ENCODE measurements at regions not wholly inside any gene's neighbourhood (a gene's known extent, or its start where the extent isn't known, plus 50 kb on each side); places are given as distances from the start of the nearest gene placed in this dataset.

GRCh38 chr5:98470747-98471146 lies 302.7 kb upstream of the RGMB start:
- no peak for DNase-seq

DNA sequence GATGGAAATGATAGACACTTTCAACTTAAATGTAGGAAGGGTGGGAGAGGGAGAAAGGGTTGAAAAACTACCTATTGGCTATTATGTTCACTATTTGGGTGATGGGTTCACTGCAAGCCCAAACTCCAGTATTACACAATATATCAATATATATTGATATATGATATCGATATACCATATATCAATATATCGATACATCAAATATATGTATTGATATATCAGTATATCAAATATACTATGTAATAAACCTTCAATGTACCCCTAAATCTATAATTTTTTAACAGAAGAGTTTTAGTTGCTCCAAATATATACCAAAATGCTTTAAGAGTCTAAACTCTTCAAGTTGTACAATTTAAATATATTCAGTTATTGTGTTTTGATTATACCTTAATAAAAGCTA lies 302.0 kb upstream of the RGMB start:
- no peak for DNase-seq

GRCh38 chr5:98474216-98474615 lies 299.2 kb upstream of the RGMB start:
- no peak for DNase-seq

- DNase-seq: no peak
Measured at GRCh38 chr5:98474782-98475181, 298.7 kb upstream of the RGMB start.

DNA sequence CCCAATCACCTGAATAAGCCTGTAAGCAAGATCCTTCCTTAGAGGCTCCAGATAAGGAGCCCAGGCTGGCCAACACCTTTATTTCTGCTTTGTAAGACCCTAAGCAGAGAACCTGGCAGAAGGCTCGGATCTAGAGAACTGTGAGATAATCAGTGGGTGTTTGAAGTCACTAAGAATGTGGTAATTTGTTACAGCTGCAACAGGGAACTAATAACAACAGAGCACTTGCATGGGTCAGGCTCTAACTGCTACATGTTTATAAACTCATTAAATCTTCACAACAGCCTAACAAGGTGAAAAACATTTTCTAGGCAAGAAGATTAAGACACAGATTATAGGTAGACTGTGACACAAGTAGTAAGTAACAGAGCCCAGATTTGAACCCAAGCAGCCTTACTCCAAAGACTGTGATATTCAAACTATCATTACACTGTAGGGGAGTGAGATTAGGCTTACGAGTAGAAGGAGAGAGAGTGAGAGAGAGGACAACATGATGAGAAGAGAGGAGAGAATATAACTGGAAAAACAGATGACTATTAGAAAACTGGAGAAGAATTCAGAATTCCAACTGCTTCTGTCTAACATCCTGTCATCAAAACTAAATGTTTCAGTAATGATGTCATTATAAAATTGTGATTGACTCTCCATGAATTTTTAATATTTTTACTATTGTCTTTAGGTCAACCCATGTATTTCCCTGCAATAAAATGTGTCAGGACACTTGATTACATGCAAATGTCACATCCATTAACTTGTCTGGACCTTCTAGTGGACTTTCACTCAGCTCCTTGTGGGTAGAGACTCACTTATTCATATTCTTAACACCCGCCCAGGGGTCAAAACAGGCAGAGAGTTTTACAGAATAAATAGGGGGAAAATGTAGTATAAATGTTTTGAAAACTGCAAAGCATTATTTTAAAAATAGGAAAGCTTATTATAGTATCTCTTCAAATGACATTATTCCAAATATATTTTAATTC lies 290.9 kb upstream of the RGMB start:
- DNase-seq: no peak

- DNase-seq: no peak
Measured at GRCh38 chr5:98483301-98483685, 290.2 kb upstream of the RGMB start.

DNA sequence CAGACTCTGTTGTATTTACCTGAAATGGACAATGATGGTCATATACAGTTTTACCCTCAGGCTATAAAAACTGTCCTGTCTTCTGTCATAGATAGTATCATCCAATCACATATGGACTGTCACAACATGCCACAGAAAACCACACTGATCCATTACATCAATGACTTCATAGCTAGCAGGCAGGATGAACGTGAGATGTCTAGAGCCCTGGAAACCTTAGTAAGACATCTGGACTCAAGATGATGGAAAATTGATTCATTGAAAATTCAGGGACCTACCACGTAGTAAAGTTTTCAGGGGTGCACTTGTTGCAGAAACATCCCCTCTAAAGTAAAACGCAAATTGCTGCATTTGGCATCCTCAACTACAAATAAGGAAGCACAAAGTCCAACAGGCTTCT lies 284.4 kb upstream of the RGMB start:
- DNase-seq: no peak

GRCh38 chr5:98490348-98490747 lies 283.1 kb upstream of the RGMB start:
- no peak for DNase-seq

GRCh38 chr5:98492258-98492657 lies 281.2 kb upstream of the RGMB start:
- DNase-seq: no peak

DNA sequence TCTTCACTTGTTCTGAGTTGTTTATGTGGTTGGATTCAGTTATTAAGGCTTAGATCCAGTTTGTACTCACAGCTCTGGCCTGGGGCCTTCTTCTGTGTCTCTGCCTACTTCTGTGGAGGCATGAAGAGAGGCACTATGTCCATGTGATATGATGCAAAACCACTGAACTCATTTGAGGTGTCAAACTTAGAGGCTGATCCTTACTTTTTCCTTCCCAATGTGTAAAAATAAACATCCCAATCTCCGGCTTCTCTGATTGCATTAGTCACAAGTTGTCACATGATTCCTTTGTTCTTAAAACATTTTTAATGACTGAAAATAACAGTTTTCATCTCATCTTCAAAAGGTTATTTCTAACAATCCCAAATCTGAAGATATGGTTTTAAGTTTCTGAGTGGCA lies 276.0 kb upstream of the RGMB start:
- no peak for DNase-seq

DNA sequence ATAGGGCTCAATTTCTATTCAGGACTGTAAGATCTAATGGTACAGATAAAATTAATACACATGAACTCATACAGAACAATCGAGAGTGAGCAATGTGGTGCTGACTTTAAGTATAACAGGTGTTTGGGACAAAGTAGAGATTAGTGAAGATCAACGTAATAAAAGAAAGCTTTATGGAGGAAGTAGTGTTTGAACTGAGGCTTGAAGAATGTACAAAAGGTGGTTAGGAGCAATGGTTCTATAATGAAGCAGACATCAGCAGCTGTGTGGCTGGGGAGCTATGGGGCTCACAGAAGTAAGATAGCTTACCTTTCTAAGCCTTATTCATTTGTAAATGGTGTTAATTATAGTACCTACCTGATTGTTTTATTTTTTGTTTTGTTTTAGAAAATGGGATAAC lies 275.4 kb upstream of the RGMB start:
- DNase-seq: no peak

- DNase-seq: no peak
Measured at GRCh38 chr5:98499892-98500291, 273.6 kb upstream of the RGMB start.

DNA sequence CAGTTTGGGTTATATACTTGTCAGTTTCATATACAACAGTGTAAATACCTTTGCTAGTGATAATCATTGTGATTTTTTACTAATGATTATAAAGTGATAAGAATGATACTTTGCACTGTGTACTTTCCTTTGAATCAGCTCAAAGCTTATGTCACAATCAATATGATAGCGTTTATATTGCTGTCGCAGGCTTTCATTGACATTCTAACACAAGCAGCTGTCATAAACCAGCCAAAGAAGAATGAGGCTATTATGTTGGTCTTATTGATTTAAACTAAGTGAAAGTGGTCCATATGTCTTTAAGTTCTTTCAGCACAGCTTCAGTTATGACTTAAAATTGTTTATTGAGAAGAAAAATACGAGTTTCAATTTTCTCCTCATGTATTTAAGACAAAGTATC lies 272.7 kb upstream of the RGMB start:
- DNase-seq: no peak

- no peak for DNase-seq
Measured at GRCh38 chr5:98503616-98504015, 269.8 kb upstream of the RGMB start.

DNA sequence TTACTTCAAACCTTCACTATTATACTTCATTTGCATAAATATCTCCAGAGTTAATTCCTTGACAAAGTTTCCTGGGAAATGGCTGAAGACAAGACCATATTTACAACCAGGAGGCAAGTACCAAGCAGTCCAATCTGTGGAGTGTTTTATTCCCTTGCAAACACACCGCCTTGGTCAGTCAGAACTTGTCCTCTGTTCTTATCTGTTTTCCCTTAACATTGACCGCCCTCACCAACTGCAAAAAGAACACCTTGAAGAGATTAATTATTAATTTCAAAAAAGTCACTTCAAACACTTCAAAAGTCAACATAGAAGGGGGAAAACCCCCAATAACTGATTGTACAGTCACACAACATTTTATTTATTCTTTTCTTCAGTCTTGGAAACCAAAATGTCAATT lies 269.0 kb upstream of the RGMB start:
- no peak for DNase-seq

DNA sequence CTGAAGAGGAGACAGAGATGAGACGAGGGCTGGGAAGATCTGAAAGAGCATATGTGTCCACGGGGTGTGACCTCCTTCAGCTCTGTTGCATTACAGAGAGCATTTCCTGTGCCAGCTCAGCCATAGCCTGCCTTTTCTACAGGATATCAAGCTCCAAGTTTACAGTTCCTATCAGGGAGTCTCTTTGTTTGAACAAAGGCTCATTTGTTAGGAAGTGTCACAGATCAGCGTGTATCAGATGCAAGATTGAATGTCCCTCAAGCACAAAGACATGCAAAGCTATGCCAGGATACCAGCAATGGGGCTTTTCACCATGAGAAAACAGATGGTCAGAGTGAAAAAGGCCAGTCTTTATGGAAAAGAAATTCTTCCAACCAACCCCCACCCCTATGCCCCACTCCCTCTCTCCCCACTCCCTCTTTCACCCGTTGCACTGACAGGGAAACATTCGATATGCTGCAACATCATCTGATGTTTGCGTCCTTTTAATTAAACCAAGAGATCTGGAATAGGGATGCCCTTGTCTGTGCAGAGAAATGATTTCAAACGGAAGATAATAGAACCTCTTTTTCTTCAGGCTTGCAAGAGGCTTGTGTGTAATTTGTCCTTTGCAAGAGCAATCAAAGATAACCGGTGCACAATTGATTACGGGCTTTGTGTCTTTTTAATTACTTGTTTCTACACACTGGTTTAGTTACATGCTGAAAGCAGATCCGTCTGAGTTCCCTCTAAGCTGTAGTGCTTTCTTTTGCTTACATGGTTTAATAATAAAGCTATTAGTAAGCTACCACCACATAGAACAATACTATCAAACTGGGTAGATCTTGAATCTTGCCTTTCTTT lies 263.1 kb upstream of the RGMB start:
- DNase-seq: no peak

GRCh38 chr5:98513380-98513779 lies 260.1 kb upstream of the RGMB start:
- DNase-seq: no peak

DNA sequence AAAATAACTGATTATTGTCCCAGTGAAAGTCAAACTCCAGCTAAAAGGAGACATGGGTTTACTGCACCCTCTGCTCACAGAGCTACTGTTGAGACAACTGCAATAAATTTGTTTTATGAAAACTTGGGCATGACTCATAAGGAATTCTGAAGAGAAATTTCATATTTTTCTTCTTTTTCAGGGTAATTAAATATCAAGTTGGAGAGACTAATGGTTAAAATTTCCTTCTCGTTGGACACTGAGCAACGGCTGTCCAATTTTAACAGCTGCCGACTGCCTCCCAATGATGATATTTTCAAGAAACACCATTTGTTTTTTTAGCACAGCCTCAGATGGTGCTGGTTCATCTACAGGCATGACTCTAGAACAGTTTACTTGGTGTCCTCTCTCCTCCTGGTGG lies 259.2 kb upstream of the RGMB start:
- no peak for DNase-seq

DNA sequence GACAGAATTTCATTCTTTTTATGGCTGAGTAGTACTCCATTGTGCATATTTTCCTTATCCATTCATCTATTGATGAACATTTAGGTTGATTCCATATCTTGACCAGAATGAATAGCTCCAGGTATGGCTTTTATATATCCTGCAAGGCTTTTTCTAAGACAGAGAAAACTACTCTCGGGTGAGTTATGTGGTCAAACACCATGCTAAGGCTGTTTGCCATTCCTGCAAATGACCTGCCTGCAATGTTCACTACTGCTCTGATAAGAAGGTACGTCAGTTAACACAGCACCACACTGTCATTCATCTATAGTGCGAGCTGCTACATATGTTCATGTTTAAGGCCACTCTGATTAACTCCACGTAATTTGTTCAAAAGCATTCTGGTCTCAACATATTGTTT lies 256.8 kb upstream of the RGMB start:
- no peak for DNase-seq

DNA sequence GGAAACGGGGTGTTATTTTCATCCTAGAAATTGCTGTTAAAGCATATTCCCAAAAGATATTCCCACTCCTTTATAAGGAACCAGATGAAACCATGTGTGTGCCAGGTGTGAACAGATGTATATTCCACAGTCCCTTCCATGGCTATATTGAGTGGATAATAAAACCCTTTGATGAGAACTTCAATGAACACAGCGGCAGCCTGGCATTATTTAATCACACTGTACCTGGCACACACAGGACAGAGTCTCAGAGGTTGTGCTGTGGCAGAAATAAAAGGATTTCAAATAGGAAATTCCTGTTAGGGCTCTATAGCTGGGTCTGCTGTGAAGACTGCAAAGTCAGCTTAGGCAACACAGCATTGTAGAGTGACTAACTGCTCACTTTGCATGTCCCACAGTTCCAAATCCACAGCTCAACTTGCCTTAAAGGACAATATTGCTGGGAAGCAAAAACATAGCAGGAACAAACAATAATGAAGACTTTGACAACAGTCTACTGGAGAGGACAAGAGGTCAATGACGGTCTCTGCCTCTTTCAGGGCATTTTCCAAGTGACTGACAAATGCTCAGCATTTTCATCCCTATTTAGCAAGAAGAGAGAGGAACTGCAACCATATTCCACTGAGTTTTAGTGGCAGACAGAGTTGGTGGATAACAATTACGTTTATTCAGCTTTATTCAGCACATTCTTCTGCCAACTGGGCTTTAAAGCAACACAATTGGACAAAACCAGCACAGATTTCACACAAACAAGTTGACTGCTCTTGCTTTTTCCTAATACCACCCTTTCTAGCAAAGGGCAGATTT lies 255.7 kb upstream of the RGMB start:
- DNase-seq: no peak

DNA sequence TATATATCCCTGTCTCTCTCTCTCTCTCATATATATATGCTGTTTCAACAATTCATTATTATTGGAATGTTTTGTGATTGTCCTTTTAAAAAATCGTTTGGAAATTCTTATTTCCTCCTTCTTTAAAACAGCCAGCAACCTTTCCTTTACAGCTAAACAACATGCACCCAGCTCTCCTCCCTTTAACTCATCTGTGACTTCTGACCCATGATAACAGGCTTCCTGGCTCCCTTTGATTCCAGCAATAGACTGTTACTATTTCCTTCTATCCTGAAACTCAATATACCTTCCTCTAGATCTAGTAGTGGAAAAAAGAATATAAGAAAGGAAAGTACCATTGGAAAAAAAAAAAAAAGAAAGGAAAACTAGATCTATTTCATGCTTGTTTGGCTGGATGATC lies 254.7 kb upstream of the RGMB start:
- DNase-seq: no peak

- DNase-seq: no peak
Measured at GRCh38 chr5:98519571-98519970, 253.9 kb upstream of the RGMB start.

DNA sequence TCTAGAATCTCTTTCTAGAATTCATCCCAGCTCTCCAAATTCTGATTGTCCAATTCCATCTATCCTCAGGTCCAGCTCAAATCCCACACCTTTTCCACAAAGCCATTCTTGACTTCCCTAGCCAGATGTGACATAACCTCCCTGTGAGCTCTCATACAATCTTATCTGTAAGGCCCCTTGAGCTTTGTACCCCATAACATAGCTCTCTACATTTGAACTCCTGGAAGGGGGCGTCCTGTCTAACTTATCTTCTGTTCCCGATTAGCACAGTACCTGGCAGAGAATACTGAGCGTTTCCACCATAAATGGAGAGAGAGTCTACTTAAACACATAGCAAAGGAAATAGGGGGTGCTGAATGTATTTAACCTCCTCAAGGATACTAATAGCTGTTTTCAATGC lies 251.6 kb upstream of the RGMB start:
- no peak for DNase-seq
